T-helper 2 cell treated with Interferon-gamma antibody and Interleukin-4, amounts not matched to agents 100 ng/mL and 5 ng/mL, for 36 hours (primary cell): ENCODE measurements at regions not wholly inside any gene's neighbourhood (a gene's known extent, or its start where the extent isn't known, plus 50 kb on each side); places are given as distances from the start of the nearest gene placed in this dataset.

ENCODE experiments used
- intact Hi-C: fragments of 100-400 bp; cut with micrococcal nuclease; formaldehyde crosslinking; loops from one replicate; pipeline ENCODE4 v1.15.1; 2023

GRCh38 chr9:118561051-118561450 lies 808.2 kb downstream of the BRINP1 start:
- intact Hi-C loops, result no loop called here

GRCh38 chr9:118563677-118564076 lies 805.6 kb downstream of the BRINP1 start:
- intact Hi-C loops, result no loop called here

- intact Hi-C loops, result no loop called here
Observed at GRCh38 chr9:118567861-118568260, 801.4 kb downstream of the BRINP1 start.

- intact Hi-C loops, result no loop called here
Observed at GRCh38 chr9:118568704-118569103, 800.5 kb downstream of the BRINP1 start.

GRCh38 chr9:118569148-118569547 lies 800.1 kb downstream of the BRINP1 start:
- intact Hi-C loops, result no loop called here

- intact Hi-C loops, result no loop called here
Observed at GRCh38 chr9:118570066-118570465, 799.2 kb downstream of the BRINP1 start.

- intact Hi-C loops, result no loop called here
Observed at GRCh38 chr9:118575341-118576070, 793.7 kb downstream of the BRINP1 start.

- intact Hi-C loops, result no loop called here
Observed at GRCh38 chr9:118577121-118577520, 792.1 kb downstream of the BRINP1 start.

GRCh38 chr9:118578467-118578866 lies 790.8 kb downstream of the BRINP1 start:
- intact Hi-C loops, result no loop called here

- intact Hi-C loops, result no loop called here
Observed at GRCh38 chr9:118583414-118583813, 785.8 kb downstream of the BRINP1 start.

GRCh38 chr9:118586978-118587377 lies 782.3 kb downstream of the BRINP1 start:
- intact Hi-C loops, result no loop called here

- intact Hi-C loops, result no loop called here
Observed at GRCh38 chr9:118594428-118594827, 774.8 kb downstream of the BRINP1 start.

- intact Hi-C loops, result no loop called here
Observed at GRCh38 chr9:118595719-118596305, 773.4 kb downstream of the BRINP1 start.

GRCh38 chr9:118596374-118597015 lies 772.7 kb downstream of the BRINP1 start:
- intact Hi-C loops, result no loop called here

GRCh38 chr9:118606668-118607067 lies 762.6 kb downstream of the BRINP1 start:
- intact Hi-C loops, result no loop called here

- intact Hi-C loops, result no loop called here
Observed at GRCh38 chr9:118609355-118610044, 759.7 kb downstream of the BRINP1 start.

- intact Hi-C loops, result no loop called here
Observed at GRCh38 chr9:118612201-118612600, 757.0 kb downstream of the BRINP1 start.

GRCh38 chr9:118613996-118614395 lies 755.2 kb downstream of the BRINP1 start:
- intact Hi-C loops, result no loop called here

GRCh38 chr9:118618084-118618483 lies 751.2 kb downstream of the BRINP1 start:
- intact Hi-C loops, result no loop called here

- intact Hi-C loops, result no loop called here
Observed at GRCh38 chr9:118618849-118619248, 750.4 kb downstream of the BRINP1 start.

GRCh38 chr9:118624608-118625007 lies 744.6 kb downstream of the BRINP1 start:
- intact Hi-C loops, result no loop called here

- intact Hi-C loops, result no loop called here
Observed at GRCh38 chr9:118630079-118630478, 739.2 kb downstream of the BRINP1 start.
